Upper lobe of right lung (tissue), 1 donor: ENCODE measurements at regions not wholly inside any gene's neighbourhood (a gene's known extent, or its start where the extent isn't known, plus 50 kb on each side); places are given as distances from the start of the nearest gene placed in this dataset.

Source experiments
- ATAC-seq: fragments of 200-7000 bp; cut with Tn5 transposase; one replicate; pipeline ENCODE4 v1.9.1; 2020; ENCODE audit warnings: mild to moderate bottlenecking, moderate library complexity
- DNase-seq: peaks from one replicate; pipeline ENCODE4 v3.0.0-alpha.2; 2020
- H3K27ac ChIP-seq: fragments of 200-600 bp; one replicate; pipeline ENCODE4 v1.8.0; 2022
- H3K27me3 ChIP-seq: fragments of 200-600 bp; one replicate; pipeline ENCODE4 v1.8.0; 2022; ENCODE audit warnings: mild to moderate bottlenecking
- H3K36me3 ChIP-seq: fragments of 200-600 bp; one replicate; pipeline ENCODE4 v1.8.0; 2022
- H3K4me1 ChIP-seq: fragments of 200-600 bp; one replicate; pipeline ENCODE4 v1.8.0; 2022
- H3K4me3 ChIP-seq: fragments of 200-600 bp; one replicate; pipeline ENCODE4 v1.8.0; 2022; ENCODE audit warnings: mild to moderate bottlenecking
- H3K9me3 ChIP-seq: fragments of 200-600 bp; one replicate; pipeline ENCODE4 v1.8.0; 2022
- intact Hi-C: fragments of 100-400 bp; cut with DNase I; formaldehyde crosslinking; loops from one replicate; pipeline ENCODE4 v1.11.0; 2022
- TF ChIP-seq, protein P1 (sequence below): fragments of 200-600 bp; IDR thresholded peaks from one replicate; pipeline ENCODE4 v1.8.0; 2022; ENCODE audit warnings: antibody characterized with exemption
- donor health status: DM: no; HTN: yes; CAD: no; lungs with severe emphysema.

DNA sequence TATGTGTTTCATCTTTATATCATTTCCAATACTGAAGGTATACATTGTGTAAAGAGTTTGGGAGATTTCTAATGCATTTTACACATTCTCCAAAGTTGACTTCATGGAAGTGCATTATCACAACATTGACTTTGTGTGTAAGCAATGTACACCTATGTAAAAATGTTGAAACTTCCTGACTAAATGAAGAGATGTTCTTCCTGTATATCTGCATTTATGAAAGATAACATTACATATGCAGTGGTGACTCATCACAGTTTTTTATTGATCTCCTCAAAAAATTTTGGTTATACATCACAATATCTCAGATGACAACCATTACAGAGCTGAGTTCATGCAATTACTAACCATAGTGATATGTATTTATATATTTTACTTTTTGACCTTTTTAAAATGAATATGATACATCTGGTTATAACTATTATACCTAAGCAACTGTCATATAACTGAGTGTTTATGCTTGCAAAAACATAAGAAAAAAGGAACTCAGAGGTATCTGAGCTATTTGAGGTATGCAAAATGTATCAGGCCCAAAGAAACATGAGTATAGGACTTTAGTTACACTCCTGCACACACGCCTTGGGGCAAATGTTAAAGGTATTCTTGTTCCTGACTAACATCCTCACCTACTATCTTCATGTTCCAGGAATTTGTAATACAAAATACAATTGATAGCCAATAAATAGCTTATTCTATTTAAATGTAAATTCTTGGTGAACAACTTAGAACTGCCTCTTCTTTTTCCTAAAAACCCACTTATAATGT is 88.2 kb upstream of the OLFM3 start:
- no peak for DNase-seq
- H3K27ac ChIP-seq: no peak overlapping the region
- intact Hi-C loops: no loop called here
- H3K27me3 ChIP-seq: no peaks in the 10 kb centered on the region
- H3K9me3 ChIP-seq: no peaks in the 10 kb centered on the region
- no peak overlapping the region for H3K4me3 ChIP-seq
- no peak for ATAC-seq
- H3K36me3 ChIP-seq: no peaks in the 10 kb centered on the region
- TF ChIP-seq, protein P1, sequence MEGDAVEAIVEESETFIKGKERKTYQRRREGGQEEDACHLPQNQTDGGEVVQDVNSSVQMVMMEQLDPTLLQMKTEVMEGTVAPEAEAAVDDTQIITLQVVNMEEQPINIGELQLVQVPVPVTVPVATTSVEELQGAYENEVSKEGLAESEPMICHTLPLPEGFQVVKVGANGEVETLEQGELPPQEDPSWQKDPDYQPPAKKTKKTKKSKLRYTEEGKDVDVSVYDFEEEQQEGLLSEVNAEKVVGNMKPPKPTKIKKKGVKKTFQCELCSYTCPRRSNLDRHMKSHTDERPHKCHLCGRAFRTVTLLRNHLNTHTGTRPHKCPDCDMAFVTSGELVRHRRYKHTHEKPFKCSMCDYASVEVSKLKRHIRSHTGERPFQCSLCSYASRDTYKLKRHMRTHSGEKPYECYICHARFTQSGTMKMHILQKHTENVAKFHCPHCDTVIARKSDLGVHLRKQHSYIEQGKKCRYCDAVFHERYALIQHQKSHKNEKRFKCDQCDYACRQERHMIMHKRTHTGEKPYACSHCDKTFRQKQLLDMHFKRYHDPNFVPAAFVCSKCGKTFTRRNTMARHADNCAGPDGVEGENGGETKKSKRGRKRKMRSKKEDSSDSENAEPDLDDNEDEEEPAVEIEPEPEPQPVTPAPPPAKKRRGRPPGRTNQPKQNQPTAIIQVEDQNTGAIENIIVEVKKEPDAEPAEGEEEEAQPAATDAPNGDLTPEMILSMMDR: no peak
- no peaks in the 10 kb centered on the region for H3K4me1 ChIP-seq

DNA sequence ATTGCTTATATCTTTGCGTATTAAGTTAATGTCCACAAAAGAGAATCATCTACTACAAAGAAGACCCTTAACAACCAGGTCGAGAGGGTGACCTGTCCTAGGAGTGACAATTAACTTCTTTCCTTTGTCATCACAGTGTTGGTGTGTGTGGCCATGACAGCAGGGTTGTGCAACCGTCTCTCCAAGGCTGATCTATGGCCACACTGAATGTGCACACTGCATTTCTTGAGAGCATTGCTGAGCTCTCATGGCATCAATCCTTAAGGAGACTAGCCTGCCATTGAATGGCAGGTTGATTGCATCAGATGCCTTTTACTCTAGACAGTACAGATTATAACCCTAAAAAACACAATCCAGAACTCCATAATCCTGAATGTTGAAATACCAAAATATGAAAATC is 86.5 kb upstream of the OLFM3 start:
- DNase-seq (no peak), ATAC-seq (no peak)
- TF ChIP-seq, protein P1: no peak
- no peaks in the 10 kb centered on the region for H3K9me3 ChIP-seq
- intact Hi-C loops: no loop called here
- no peaks in the 10 kb centered on the region for H3K36me3 ChIP-seq
- no peaks in the 10 kb centered on the region for H3K4me1 ChIP-seq
- no peak overlapping the region for H3K4me3 ChIP-seq
- no peaks in the 10 kb centered on the region for H3K27me3 ChIP-seq
- H3K27ac ChIP-seq: no peak overlapping the region

DNA sequence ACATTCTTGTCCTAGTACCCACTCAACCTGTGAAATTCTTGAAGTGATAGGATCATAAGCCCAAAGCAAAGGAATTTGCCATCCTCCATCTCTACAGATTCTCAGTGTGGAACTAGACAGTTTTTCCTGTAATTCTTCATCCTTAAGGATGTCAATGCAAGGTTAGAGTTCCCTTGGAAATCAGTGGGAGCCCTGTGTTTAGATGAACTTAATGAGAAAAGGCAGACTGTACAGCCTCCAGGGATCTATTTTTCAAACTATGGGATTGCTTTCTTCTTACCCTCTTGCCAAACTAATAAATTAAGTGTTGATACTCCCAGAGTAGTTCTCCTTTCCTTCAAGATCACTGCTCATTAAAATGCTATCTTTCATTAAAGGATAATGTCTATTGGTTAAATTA is 78.1 kb upstream of the OLFM3 start:
- Histone ChIP-seq H3K27me3 (no peaks in the 10 kb centered on the region), H3K4me3 (no peak overlapping the region), H3K36me3 (no peaks in the 10 kb centered on the region), H3K9me3 (no peaks in the 10 kb centered on the region), H3K27ac (no peak overlapping the region), H3K4me1 (no peaks in the 10 kb centered on the region)
- DNase-seq: no peak
- no peak for ATAC-seq
- intact Hi-C loops: no loop called here
- TF ChIP-seq, protein P1: no peak

DNA sequence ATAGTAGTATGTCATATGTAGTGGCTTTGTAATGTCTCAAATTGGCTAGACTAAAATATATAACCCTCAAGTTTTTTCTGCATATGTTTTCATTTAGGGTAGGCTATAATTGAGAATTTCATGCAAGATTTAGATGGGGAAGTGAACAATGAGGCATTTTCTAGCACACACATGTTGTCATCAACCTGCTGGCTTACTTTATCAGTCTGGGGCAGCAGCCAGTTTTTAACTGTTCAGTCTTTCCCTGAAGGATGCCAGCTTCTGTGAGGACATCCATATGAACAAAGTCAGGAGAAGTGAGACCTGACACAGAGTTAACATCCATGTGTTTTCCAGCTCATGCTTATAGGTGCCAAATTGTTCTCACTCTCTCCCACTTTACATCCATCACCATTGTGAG is 74.7 kb upstream of the OLFM3 start:
- Histone ChIP-seq H3K27ac (no peak overlapping the region), H3K9me3 (no peaks in the 10 kb centered on the region), H3K4me3 (no peak overlapping the region), H3K36me3 (no peaks in the 10 kb centered on the region), H3K27me3 (no peaks in the 10 kb centered on the region), H3K4me1 (no peaks in the 10 kb centered on the region)
- intact Hi-C loops: no loop called here
- ATAC-seq: no peak
- no peak for DNase-seq
- TF ChIP-seq, protein P1: no peak

DNA sequence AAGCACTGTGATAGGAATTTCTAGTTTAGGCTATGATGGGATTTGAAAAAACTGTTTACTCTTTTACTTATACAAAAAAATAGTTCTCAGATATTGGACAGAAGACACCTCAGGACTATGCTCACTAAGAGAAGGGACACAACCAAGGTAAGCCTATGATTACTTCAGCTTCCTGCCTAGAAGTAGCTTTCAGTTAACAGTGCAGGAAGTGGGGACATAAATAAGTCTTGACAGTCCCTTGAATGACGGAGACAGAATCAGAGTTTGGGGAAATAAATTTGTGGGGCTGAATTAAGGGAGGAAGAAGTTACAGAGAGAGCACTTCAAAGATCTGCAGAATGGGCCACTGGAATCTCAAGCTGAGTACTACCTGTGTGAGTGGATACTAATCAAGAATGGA is 53.8 kb upstream of the OLFM3 start:
- no peaks in the 10 kb centered on the region for H3K9me3 ChIP-seq
- no peaks in the 10 kb centered on the region for H3K36me3 ChIP-seq
- no peak overlapping the region for H3K4me3 ChIP-seq
- H3K4me1 ChIP-seq: no peaks in the 10 kb centered on the region
- H3K27me3 ChIP-seq: no peaks in the 10 kb centered on the region
- DNase-seq (no peak), ATAC-seq (no peak)
- no peak overlapping the region for H3K27ac ChIP-seq
- intact Hi-C loops: no loop called here
- TF ChIP-seq, protein P1: no peak

DNA sequence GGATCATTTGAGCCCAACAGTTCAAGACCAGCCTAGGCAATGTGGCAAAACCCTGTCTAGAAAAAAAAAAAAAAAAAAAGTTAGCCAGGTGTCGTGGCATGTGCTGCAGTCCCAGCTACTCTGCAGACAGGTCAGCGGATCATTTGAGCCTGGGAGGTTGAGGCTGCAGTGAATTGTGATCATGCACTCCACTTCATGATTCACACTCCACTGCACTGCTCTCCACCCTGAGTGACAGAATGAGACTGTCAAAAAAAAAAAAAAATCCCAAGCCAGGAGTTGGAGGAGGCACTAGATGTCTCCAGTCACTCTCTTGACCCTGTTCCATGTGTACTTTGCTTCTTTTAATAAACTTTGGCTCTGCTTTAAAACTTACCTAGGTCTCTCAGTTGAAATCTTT is 51.0 kb upstream of the OLFM3 start:
- TF ChIP-seq, protein P1: no peak
- DNase-seq: no peak
- intact Hi-C loops: no loop called here
- Histone ChIP-seq H3K9me3 (no peaks in the 10 kb centered on the region), H3K27me3 (no peaks in the 10 kb centered on the region), H3K4me1 (no peaks in the 10 kb centered on the region), H3K4me3 (no peak overlapping the region), H3K27ac (no peak overlapping the region), H3K36me3 (no peaks in the 10 kb centered on the region)
- peak; percentile 67 for ATAC-seq
